Thyroid gland (tissue), 4 donors: ENCODE measurements at regions not wholly inside any gene's neighbourhood (a gene's known extent, or its start where the extent isn't known, plus 50 kb on each side); places are given as distances from the start of the nearest gene placed in this dataset.

ENCODE experiments used
- DNase-seq, 2 donors: peaks; one replicate each; pipeline ENCODE4 v3.0.0-alpha.2; 2019
- H3K27ac ChIP-seq, 3 donors: fragments of 200-600 bp; sonication (generic); 1 replicate in 2 of 3; 2 replicates in 1 of 3; pipeline ENCODE4 v1.5.1; 2016 to 2019; ENCODE audit warnings: mild to moderate bottlenecking in 1 of 3, moderate library complexity in 1 of 3
- H3K27me3 ChIP-seq: fragments of 200-600 bp; sonication (generic); one replicate; pipeline ENCODE4 v1.5.1; 2019
- H3K36me3 ChIP-seq, 2 donors: fragments of 200-600 bp; sonication (generic); one replicate each; pipeline ENCODE4 v1.5.1; 2016 to 2019
- H3K4me1 ChIP-seq, 2 donors: fragments of 200-600 bp; sonication (generic); one replicate each; pipeline ENCODE4 v1.5.1; 2017 to 2019
- H3K4me3 ChIP-seq, 3 donors: fragments of 200-600 bp; sonication (generic); replicated peaks in 1 of 3; 1 replicate in 2 of 3; 2 replicates in 1 of 3; pipeline ENCODE4 v1.5.1; 2016; ENCODE audit warnings: mild to moderate bottlenecking in 1 of 3
- H3K9me3 ChIP-seq: fragments of 200-600 bp; sonication (generic); one replicate; pipeline ENCODE4 v1.5.1; 2017
- CTCF ChIP-seq, 6 experiments: fragments of 200-600 bp in 3 of 6; fragments of 450-650 bp in 3 of 6; sonication (generic) in 3 of 6; IDR thresholded peaks; one replicate each; pipeline ENCODE4 v1.5.1; 2016 to 2019; ENCODE audit warnings: antibody characterized with exemption in 6 of 6, mild to moderate bottlenecking in 2 of 6, inconsistent platforms in 1 of 6, moderate library complexity in 1 of 6
- POLR2A ChIP-seq, 2 donors: fragments of 450-650 bp; IDR thresholded peaks; one replicate each; pipeline ENCODE4 v1.6.1; 2017; ENCODE audit warnings: antibody characterized with exemption in 2 of 2, mild to moderate bottlenecking in 2 of 2, moderate library complexity in 1 of 2
- WGBS, 2 donors: methylation state at CpG; one replicate each; pipeline ENCODE4 v1.1.5; 2017; 5-methylcytosine and 5-hydroxymethylcytosine counted together
- intact Hi-C: fragments of 100-400 bp; cut with DNase I; formaldehyde crosslinking; loops from one replicate; pipeline ENCODE4 v1.15.1; 2023

- no peak overlapping the region for H3K4me3 ChIP-seq
- H3K4me1 ChIP-seq, result no peaks in the 10 kb centered on the region
- TF ChIP-seq POLR2A (IDR thresholded peaks at IDR 0.05) (no peak), CTCF (IDR thresholded peaks at IDR 0.05) (no peak)
- no peaks in the 10 kb centered on the region for H3K36me3 ChIP-seq
- 35 to 43% methylated on average over 1 of the region's 1 CpG for WGBS, 2 donors
- DNase-seq, result no peak
- no peaks in the 10 kb centered on the region for H3K27me3 ChIP-seq
- no peaks in the 10 kb centered on the region for H3K9me3 ChIP-seq
- H3K27ac ChIP-seq, result no peak overlapping the region
- intact Hi-C loops, result no loop called here
Measured at GRCh38 chr5:15447209-15447608, 52.8 kb upstream of the FBXL7 start.

- no peaks in the 10 kb centered on the region for H3K36me3 ChIP-seq
- H3K27ac ChIP-seq, result no peak overlapping the region
- no peaks in the 10 kb centered on the region for H3K4me1 ChIP-seq
- no peaks in the 10 kb centered on the region for H3K27me3 ChIP-seq
- no peak overlapping the region for H3K4me3 ChIP-seq
- intact Hi-C loops, result no loop called here
- no peaks in the 10 kb centered on the region for H3K9me3 ChIP-seq
- DNase-seq, result no peak
- no peak for TF ChIP-seq CTCF (IDR thresholded peaks at IDR 0.05)
- no peak for TF ChIP-seq POLR2A (IDR thresholded peaks at IDR 0.05)
Measured at GRCh38 chr5:15446552-15446951, 53.4 kb upstream of the FBXL7 start.

GRCh38 chr5:15442193-15442570 is 57.8 kb upstream of the FBXL7 start:
- WGBS, 2 donors, result 66 to 81% methylated on average over 1 of the region's 1 CpG
- no peaks in the 10 kb centered on the region for H3K4me1 ChIP-seq
- H3K27ac ChIP-seq, result no peak overlapping the region
- DNase-seq, result no peak
- H3K36me3 ChIP-seq, result no peaks in the 10 kb centered on the region
- TF ChIP-seq POLR2A (IDR thresholded peaks at IDR 0.05) (no peak), CTCF (IDR thresholded peaks at IDR 0.05) (no peak)
- no peaks in the 10 kb centered on the region for H3K27me3 ChIP-seq
- no peaks in the 10 kb centered on the region for H3K9me3 ChIP-seq
- H3K4me3 ChIP-seq, result no peak overlapping the region
- intact Hi-C loops, result no loop called here

- intact Hi-C loops, result no loop called here
- TF ChIP-seq CTCF (IDR thresholded peaks at IDR 0.05) (no peak), POLR2A (IDR thresholded peaks at IDR 0.05) (no peak)
- DNase-seq, result no peak
- no peaks in the 10 kb centered on the region for H3K4me1 ChIP-seq
- WGBS, 2 donors, result 79 to 84% methylated on average over 6 of the region's 6 CpGs
- no peak overlapping the region for H3K4me3 ChIP-seq
- H3K27me3 ChIP-seq, result no peaks in the 10 kb centered on the region
- H3K36me3 ChIP-seq, result no peaks in the 10 kb centered on the region
- no peak overlapping the region for H3K27ac ChIP-seq
- no peaks in the 10 kb centered on the region for H3K9me3 ChIP-seq
Measured at GRCh38 chr5:15441433-15442192, 58.4 kb upstream of the FBXL7 start.

GRCh38 chr5:15440434-15440833 is 59.5 kb upstream of the FBXL7 start:
- no peak for TF ChIP-seq CTCF (IDR thresholded peaks at IDR 0.05)
- TF ChIP-seq POLR2A (IDR thresholded peaks at IDR 0.05), result no peak
- H3K27me3 ChIP-seq, result no peaks in the 10 kb centered on the region
- H3K27ac ChIP-seq, result no peak overlapping the region
- intact Hi-C loops, result no loop called here
- H3K9me3 ChIP-seq, result no peaks in the 10 kb centered on the region
- H3K4me3 ChIP-seq, result no peak overlapping the region
- H3K4me1 ChIP-seq, result no peaks in the 10 kb centered on the region
- DNase-seq, result no peak
- WGBS, 2 donors, result 69 to 79% methylated on average over 5 of the region's 5 CpGs
- H3K36me3 ChIP-seq, result no peaks in the 10 kb centered on the region
